ENCODE measurements at regions not wholly inside any gene's neighbourhood (a gene's known extent, or its start where the extent isn't known, plus 50 kb on each side); places are given as distances from the start of the nearest gene placed in this dataset.
"Not testable (repeated sequence)": the region's sequence is repeated elsewhere in the genome, so short reads cannot be mapped to it uniquely, and the experiment has no call there.

DNA sequence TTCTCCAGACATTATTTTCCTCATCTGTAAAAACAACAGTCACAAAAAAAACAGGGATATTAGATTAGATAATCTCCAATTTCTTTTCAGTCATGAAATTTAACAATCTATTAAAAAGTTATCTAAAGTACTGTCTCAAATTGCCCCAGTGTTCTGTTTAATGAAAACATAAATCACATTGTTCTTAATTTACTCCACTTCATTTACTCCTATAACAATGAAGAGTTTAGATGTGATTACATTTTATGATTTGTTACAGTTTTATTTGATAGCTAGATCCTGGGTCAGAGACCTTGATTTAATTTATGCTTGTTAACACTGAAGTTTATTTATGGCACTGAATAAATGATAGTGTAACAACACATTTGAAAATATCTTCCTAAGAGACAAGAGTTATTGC lies 230.2 kb upstream of the TRPC4 start:
- Histone ChIP-seq H3K4me1 (ENCODE audit: insufficient read depth, insufficient read length) (no peaks in the 10 kb centered on the region), H3K27me3 (ENCODE audit: insufficient read depth, insufficient read length) (no peaks in the 10 kb centered on the region), H3K4me3 (ENCODE audit: insufficient read length, low read depth) (no peak overlapping the region), H3K36me3 (ENCODE audit: insufficient read depth, insufficient read length, low read length) (no peaks in the 10 kb centered on the region), H3K9me3 (ENCODE audit: insufficient read depth, low read length) (no peaks in the 10 kb centered on the region), H3K9ac (ENCODE audit: insufficient read length, low read depth) (no peak overlapping the region)
- TF ChIP-seq ZNF274 (IDR thresholded peaks at IDR 0.05; ENCODE audit: low read depth, low read length) (no peak), YY1 (IDR thresholded peaks at IDR 0.05; ENCODE audit: insufficient read depth, insufficient read length) (no peak), SUZ12 (IDR thresholded peaks at IDR 0.05; ENCODE audit: extremely low read depth, insufficient read depth, insufficient read length) (no peak)
- no peak for DNase-seq (ENCODE audit: low read depth, low spot score)

DNA sequence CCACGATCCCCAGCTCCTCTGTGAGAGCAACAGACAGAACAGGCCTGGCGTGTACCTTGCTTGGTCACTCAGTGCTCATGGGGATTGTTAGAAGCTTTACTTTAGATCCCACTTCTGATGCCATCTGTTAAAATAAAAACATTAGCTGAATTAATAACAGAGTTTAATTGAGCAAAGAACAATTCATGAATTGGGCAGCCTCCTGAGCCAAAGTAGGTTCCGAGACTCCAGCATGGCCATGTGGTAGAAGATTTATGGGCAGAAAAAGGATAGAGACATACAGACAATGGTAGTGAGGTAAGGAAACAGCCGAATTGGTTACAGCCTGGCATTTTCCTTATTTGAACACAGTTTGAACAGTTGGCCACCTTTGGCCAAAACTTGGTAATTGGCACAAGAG lies 223.9 kb upstream of the TRPC4 start:
- Histone ChIP-seq H3K4me3 (ENCODE audit: insufficient read length, low read depth) (no peak overlapping the region), H3K4me1 (ENCODE audit: insufficient read depth, insufficient read length) (no peaks in the 10 kb centered on the region), H3K27me3 (ENCODE audit: insufficient read depth, insufficient read length) (no peaks in the 10 kb centered on the region), H3K9me3 (ENCODE audit: insufficient read depth, low read length) (no peaks in the 10 kb centered on the region), H3K9ac (ENCODE audit: insufficient read length, low read depth) (no peak overlapping the region), H3K36me3 (ENCODE audit: insufficient read depth, insufficient read length, low read length) (no peaks in the 10 kb centered on the region)
- no peak for DNase-seq (ENCODE audit: low read depth, low spot score)
- TF ChIP-seq YY1 (IDR thresholded peaks at IDR 0.05; ENCODE audit: insufficient read depth, insufficient read length) (no peak), ZNF274 (IDR thresholded peaks at IDR 0.05; ENCODE audit: low read depth, low read length) (no peak), SUZ12 (IDR thresholded peaks at IDR 0.05; ENCODE audit: extremely low read depth, insufficient read depth, insufficient read length) (no peak)

DNA sequence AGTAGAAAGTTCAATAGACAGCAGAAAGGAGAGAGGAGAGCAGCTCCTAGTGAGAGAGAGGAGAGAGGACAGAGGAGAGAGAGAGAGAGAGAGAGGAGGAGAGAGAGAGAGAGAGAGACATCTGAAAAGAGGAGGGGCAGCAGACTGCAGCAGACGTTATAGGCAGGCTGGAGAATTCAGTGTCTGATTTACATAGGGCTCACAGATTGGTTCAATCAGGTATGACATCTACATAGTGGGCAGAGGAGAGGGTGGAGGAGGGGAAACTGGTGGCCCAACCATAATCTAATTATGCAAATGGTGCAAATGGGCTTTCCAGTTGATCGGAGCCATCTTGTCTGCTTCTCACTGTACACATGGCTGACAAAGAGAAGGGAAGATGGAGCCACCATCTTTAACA lies 221.3 kb upstream of the TRPC4 start:
- H3K4me1 ChIP-seq (ENCODE audit: insufficient read depth, insufficient read length): no peaks in the 10 kb centered on the region
- H3K9me3 ChIP-seq (ENCODE audit: insufficient read depth, low read length): peaks cover 7% of the 10 kb centered on the region; the same call in 1 of the 2 replicates
- no peak overlapping the region for H3K4me3 ChIP-seq (ENCODE audit: insufficient read length, low read depth)
- DNase-seq (ENCODE audit: low read depth, low spot score): no peak
- H3K27me3 ChIP-seq (ENCODE audit: insufficient read depth, insufficient read length): no peaks in the 10 kb centered on the region
- H3K9ac ChIP-seq (ENCODE audit: insufficient read length, low read depth): no peak overlapping the region
- H3K36me3 ChIP-seq (ENCODE audit: insufficient read depth, insufficient read length, low read length): no peaks in the 10 kb centered on the region
- TF ChIP-seq SUZ12 (IDR thresholded peaks at IDR 0.05; ENCODE audit: extremely low read depth, insufficient read depth, insufficient read length): no peak
- no peak for TF ChIP-seq ZNF274 (IDR thresholded peaks at IDR 0.05; ENCODE audit: low read depth, low read length)
- no peak for TF ChIP-seq YY1 (IDR thresholded peaks at IDR 0.05; ENCODE audit: insufficient read depth, insufficient read length)

DNA sequence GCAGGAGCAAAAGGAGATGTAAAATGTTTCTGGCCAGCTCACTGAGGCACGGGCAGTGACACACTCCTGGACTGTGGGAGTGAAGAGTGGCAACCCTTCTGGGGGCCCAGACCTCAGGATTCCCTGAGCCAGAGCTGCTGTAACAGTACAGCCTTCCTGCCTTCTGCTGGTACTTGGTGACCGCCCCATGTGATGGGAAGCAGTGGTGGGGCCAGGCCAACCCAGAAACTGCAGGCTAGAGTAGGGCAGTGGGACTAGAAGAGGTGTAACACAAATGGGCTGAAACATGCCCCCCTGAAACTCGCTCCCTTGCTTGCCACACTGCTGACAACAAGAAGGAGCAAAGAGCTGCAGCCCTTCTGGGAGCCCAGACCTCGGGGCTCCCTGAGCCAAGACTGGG lies 217.1 kb upstream of the TRPC4 start:
- TF ChIP-seq ZNF274 (IDR thresholded peaks at IDR 0.05; ENCODE audit: low read depth, low read length) (no peak), YY1 (IDR thresholded peaks at IDR 0.05; ENCODE audit: insufficient read depth, insufficient read length) (no peak), SUZ12 (IDR thresholded peaks at IDR 0.05; ENCODE audit: extremely low read depth, insufficient read depth, insufficient read length) (no peak)
- no peaks in the 10 kb centered on the region for H3K36me3 ChIP-seq (ENCODE audit: insufficient read depth, insufficient read length, low read length)

DNA sequence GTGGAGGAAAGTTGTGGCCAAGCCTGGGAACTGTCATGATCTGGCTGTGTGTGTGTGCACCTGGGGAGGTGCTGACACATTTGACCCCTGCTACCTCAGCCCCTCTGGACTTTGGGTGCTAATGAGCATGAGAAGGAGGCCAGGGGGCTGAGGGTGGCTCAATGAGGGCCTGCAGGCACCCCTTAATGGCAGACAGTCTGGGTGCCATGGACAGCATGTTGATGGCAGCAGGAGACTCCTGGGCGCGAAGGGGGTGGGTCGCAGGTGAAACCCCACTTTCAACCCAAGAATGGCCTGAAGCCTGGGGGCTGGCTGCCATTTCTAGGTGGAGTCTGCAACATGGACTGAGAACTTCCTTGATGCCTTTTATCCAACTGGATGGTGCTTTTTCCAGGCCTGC lies 216.4 kb upstream of the TRPC4 start:
- TF ChIP-seq SUZ12 (IDR thresholded peaks at IDR 0.05; ENCODE audit: extremely low read depth, insufficient read depth, insufficient read length): no peak
- TF ChIP-seq ZNF274 (IDR thresholded peaks at IDR 0.05; ENCODE audit: low read depth, low read length): no peak
- no peak for TF ChIP-seq YY1 (IDR thresholded peaks at IDR 0.05; ENCODE audit: insufficient read depth, insufficient read length)
- Histone ChIP-seq H3K27me3 (ENCODE audit: insufficient read depth, insufficient read length) (no peaks in the 10 kb centered on the region), H3K4me1 (ENCODE audit: insufficient read depth, insufficient read length) (no peaks in the 10 kb centered on the region)

More for the DNA sequence above, 217.1 kb upstream of the TRPC4 start:
- Histone ChIP-seq H3K27me3 (ENCODE audit: insufficient read depth, insufficient read length) (no peaks in the 10 kb centered on the region), H3K4me1 (ENCODE audit: insufficient read depth, insufficient read length) (no peaks in the 10 kb centered on the region), H3K4me3 (ENCODE audit: insufficient read length, low read depth) (no peak overlapping the region), H3K9ac (ENCODE audit: insufficient read length, low read depth) (no peak overlapping the region), H3K9me3 (ENCODE audit: insufficient read depth, low read length) (peaks cover 7% of the 10 kb centered on the region; the same call in 1 of the 2 replicates)
- DNase-seq (ENCODE audit: low read depth, low spot score): no peak

DNA sequence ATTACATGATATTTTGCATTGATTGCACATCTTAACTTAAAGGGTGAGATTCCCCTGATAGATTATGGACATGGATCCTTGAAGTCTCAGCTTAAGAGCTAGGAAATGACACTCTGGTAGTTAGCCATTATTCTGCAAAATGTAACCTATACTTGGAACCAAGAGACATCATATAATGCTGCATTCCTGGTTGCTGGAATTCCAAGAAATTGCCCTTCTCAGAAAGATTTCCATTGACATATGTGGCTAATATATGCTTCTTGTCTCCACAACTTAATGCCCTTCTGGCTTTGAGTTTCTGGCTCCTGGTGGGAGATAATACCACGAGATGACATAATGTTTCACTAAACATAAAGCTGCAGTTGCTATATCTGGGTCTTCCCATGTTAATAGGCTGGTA lies 204.4 kb upstream of the TRPC4 start:
- no peak overlapping the region for H3K9ac ChIP-seq (ENCODE audit: insufficient read length, low read depth)
- H3K4me3 ChIP-seq (ENCODE audit: insufficient read length, low read depth): no peak overlapping the region
- no peaks in the 10 kb centered on the region for H3K9me3 ChIP-seq (ENCODE audit: insufficient read depth, low read length)
- H3K4me1 ChIP-seq (ENCODE audit: insufficient read depth, insufficient read length): no peaks in the 10 kb centered on the region
- TF ChIP-seq ZNF274 (IDR thresholded peaks at IDR 0.05; ENCODE audit: low read depth, low read length) (no peak), YY1 (IDR thresholded peaks at IDR 0.05; ENCODE audit: insufficient read depth, insufficient read length) (no peak), SUZ12 (IDR thresholded peaks at IDR 0.05; ENCODE audit: extremely low read depth, insufficient read depth, insufficient read length) (no peak)
- H3K36me3 ChIP-seq (ENCODE audit: insufficient read depth, insufficient read length, low read length): no peaks in the 10 kb centered on the region
- DNase-seq (ENCODE audit: low read depth, low spot score): no peak
- no peaks in the 10 kb centered on the region for H3K27me3 ChIP-seq (ENCODE audit: insufficient read depth, insufficient read length)

More for the DNA sequence above, 216.4 kb upstream of the TRPC4 start:
- Histone ChIP-seq H3K36me3 (ENCODE audit: insufficient read depth, insufficient read length, low read length) (no peaks in the 10 kb centered on the region), H3K9ac (ENCODE audit: insufficient read length, low read depth) (no peak overlapping the region), H3K4me3 (ENCODE audit: insufficient read length, low read depth) (no peak overlapping the region), H3K9me3 (ENCODE audit: insufficient read depth, low read length) (peaks cover 7% of the 10 kb centered on the region; the same call in 1 of the 2 replicates)
- no peak for DNase-seq (ENCODE audit: low read depth, low spot score)

DNA sequence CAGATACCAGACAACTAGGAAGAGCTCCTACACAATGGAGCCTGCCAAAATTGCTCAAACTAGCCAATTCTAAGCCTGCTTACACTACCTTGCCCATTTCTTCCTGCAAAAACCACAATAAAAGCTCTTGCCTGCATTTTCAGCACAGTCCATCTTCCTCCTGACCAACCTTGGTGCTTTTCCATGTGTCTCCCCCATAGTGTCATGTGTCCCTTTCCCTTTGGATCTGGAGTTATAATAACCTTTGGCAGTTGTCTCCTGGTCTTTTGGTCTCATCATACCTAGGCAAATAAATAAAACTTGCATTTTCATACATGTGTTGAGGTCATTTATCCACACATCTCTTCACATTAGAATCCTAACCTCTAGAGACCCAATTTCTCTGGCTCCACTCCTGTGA lies 203.1 kb upstream of the TRPC4 start:
- no peaks in the 10 kb centered on the region for H3K4me1 ChIP-seq (ENCODE audit: insufficient read depth, insufficient read length)
- no peaks in the 10 kb centered on the region for H3K27me3 ChIP-seq (ENCODE audit: insufficient read depth, insufficient read length)
- DNase-seq (ENCODE audit: low read depth, low spot score): no peak
- H3K9me3 ChIP-seq (ENCODE audit: insufficient read depth, low read length): no peaks in the 10 kb centered on the region
- H3K4me3 ChIP-seq (ENCODE audit: insufficient read length, low read depth): no peak overlapping the region
- no peak for TF ChIP-seq SUZ12 (IDR thresholded peaks at IDR 0.05; ENCODE audit: extremely low read depth, insufficient read depth, insufficient read length)
- no peak for TF ChIP-seq YY1 (IDR thresholded peaks at IDR 0.05; ENCODE audit: insufficient read depth, insufficient read length)
- no peak for TF ChIP-seq ZNF274 (IDR thresholded peaks at IDR 0.05; ENCODE audit: low read depth, low read length)
- no peak overlapping the region for H3K9ac ChIP-seq (ENCODE audit: insufficient read length, low read depth)
- no peaks in the 10 kb centered on the region for H3K36me3 ChIP-seq (ENCODE audit: insufficient read depth, insufficient read length, low read length)

DNA sequence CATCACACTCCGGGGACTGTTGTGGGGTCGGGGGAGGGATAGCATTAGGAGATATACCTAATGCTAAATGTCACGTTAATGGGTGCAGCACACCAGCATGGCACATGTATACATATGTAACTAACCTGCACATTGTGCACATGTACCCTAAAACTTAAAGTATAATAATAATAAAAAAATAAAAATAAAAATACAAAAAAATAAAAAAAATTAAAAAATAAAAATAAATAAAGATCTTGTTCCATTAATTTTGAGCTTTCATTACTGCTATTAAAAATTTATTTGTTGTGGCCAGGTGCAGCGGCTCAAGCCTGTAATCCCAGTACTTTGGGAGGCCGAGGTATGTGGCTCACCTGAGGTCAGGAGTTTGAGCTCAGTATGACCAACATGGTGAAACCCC lies 201.8 kb upstream of the TRPC4 start:
- not testable (repeated sequence) for H3K36me3 ChIP-seq (ENCODE audit: insufficient read depth, insufficient read length, low read length); H3K9ac ChIP-seq (ENCODE audit: insufficient read length, low read depth); H3K27me3 ChIP-seq (ENCODE audit: insufficient read depth, insufficient read length); H3K4me3 ChIP-seq (ENCODE audit: insufficient read length, low read depth); H3K4me1 ChIP-seq (ENCODE audit: insufficient read depth, insufficient read length); DNase-seq (ENCODE audit: low read depth, low spot score); H3K9me3 ChIP-seq (ENCODE audit: insufficient read depth, low read length)
